ENCODE measurements at regions not wholly inside any gene's neighbourhood (a gene's known extent, or its start where the extent isn't known, plus 50 kb on each side); places are given as distances from the start of the nearest gene placed in this dataset.

DNA sequence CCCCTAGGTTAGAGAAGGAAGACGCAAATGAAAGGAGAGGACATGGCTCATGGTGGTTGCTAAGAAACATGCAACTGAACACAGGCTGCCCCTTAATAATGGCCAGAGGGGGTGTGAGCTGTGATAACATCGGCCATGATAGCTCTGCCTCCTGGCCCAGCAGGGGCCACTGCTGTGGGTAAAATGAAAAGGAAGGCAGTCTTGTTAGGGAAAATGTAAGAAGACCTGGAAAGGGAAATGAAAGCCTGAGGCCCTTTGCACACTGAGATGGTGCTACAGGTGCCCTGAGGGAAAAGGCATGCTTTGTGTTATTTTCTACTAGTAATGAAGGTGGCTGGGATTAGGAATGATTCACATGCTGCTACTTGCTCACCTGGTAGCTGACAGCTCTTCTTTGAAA is 123.6 kb upstream of the MID1 start:
- no peak for TF ChIP-seq NR2F2 (IDR thresholded peaks at IDR 0.05)
- TF ChIP-seq, protein P1, sequence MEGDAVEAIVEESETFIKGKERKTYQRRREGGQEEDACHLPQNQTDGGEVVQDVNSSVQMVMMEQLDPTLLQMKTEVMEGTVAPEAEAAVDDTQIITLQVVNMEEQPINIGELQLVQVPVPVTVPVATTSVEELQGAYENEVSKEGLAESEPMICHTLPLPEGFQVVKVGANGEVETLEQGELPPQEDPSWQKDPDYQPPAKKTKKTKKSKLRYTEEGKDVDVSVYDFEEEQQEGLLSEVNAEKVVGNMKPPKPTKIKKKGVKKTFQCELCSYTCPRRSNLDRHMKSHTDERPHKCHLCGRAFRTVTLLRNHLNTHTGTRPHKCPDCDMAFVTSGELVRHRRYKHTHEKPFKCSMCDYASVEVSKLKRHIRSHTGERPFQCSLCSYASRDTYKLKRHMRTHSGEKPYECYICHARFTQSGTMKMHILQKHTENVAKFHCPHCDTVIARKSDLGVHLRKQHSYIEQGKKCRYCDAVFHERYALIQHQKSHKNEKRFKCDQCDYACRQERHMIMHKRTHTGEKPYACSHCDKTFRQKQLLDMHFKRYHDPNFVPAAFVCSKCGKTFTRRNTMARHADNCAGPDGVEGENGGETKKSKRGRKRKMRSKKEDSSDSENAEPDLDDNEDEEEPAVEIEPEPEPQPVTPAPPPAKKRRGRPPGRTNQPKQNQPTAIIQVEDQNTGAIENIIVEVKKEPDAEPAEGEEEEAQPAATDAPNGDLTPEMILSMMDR (IDR thresholded peaks at IDR 0.05; ENCODE audit: low read depth, low read length, missing input control), result no peak
- TF ChIP-seq, protein P2, sequence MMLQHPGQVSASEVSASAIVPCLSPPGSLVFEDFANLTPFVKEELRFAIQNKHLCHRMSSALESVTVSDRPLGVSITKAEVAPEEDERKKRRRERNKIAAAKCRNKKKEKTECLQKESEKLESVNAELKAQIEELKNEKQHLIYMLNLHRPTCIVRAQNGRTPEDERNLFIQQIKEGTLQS (IDR thresholded peaks at IDR 0.05), result no peak
- TF ChIP-seq, protein P3, sequence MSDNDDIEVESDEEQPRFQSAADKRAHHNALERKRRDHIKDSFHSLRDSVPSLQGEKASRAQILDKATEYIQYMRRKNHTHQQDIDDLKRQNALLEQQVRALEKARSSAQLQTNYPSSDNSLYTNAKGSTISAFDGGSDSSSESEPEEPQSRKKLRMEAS (IDR thresholded peaks at IDR 0.05), result no peak
